HG02763 (cell line): ENCODE measurements at regions not wholly inside any gene's neighbourhood (a gene's known extent, or its start where the extent isn't known, plus 50 kb on each side); places are given as distances from the start of the nearest gene placed in this dataset.
"Not testable (repeated sequence)": the region's sequence is repeated elsewhere in the genome, so short reads cannot be mapped to it uniquely, and the experiment has no call there.

Experiments used
- ATAC-seq: cut with Tn5 transposase; IDR thresholded peaks from one replicate; pipeline ENCODE4 v1.9.1; 2021; ENCODE audit warnings: mild to moderate bottlenecking, moderate library complexity; ENCODE audit not compliant: unreplicated experiment

DNA sequence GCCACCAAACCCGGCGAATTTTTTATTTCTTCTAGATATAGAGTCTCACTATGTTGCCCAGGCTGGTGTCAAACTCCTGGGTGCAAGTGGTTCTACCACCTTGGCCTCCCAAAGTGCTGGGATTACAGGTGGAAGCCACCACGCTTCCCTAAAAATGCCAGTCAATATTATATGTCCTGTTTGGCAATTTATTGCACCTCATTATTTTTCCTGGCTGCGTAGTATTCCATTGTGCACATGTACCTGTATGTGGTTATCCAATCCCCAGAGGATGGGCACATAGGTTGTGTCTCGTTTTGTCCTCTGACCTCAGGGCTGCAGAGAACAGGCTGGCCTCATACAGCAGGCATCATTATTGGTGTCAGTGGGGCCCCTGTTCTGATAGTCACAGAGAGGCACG, 181.7 kb downstream of the C9orf50 start:
- ATAC-seq, result no peak

DNA sequence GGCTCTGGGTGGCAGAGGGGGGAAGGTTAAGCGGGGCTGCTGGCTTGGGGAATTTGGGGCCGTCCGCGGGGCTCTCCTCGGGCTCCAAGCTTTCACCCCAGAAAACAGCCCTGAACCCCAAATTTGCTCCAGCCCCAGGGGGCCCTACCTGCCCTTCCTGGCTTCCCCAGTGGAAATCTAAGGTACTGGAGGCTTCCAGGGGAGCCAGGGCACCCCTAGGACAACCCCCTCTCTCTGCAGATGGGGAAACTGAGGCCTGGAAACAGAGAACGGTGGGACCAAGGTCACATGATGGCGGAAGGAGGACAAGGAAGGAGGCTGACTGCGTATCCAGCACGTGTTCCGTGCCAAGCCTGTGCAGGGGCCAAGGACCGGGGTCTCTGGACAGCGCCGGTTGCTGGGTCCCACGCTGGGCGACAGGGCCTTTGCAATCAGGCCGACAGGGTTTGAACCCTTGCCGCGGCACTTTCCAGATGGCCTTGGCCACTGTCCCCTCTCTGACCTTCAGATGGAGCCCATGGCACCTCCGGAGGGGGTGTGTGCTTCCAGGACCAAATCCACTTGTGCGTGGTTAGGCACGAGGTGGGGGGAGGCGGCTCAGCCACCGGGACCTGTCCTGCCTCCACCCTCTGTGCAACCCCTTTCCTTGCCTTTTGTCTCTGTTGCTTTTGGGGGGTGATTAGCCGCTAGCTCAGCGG, 183.1 kb downstream of the C9orf50 start:
- no peak for ATAC-seq

DNA sequence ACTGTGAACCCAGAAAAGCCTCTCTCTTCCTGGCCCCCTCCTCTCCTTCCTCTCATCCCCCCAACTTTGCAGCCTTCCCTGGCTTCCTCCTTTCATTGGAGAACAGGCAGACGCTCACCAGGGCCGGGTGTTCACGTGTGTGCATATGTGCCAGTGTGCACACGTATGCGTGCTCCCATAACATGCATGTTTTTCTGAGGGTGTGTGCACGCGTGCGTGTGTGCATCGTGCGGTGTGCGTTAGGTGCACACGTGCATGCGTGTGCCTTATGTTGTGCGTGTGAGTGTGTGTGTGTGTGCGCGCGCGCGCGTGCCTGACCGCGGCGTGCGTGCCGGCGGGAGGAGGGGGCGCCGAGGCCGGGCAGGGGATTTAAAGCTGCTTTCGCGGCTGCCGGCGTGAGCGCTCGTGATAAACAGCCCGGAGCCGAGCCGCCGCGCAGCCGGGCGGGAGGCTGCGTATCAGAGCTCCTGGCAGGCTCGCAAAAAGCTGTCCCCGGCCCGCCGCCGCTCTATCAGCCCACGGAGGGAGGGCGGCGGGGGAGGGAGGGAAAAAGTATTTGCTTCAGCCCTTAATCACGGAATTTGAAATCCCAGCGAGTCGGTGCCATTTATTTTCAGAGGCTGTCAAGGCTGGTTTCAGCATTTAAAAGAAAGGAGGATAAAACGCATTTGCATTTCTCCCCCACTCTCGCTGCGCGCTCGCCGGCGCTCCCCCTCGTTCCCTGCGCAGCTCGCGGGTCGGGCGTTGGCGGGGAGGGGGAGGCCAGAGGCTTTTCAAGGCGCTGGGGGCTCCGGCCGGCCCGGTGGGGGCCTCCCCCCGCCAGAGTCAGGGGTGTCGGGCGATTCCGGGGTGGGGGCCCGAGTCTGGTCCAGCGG, 183.9 kb downstream of the C9orf50 start:
- no peak for ATAC-seq

DNA sequence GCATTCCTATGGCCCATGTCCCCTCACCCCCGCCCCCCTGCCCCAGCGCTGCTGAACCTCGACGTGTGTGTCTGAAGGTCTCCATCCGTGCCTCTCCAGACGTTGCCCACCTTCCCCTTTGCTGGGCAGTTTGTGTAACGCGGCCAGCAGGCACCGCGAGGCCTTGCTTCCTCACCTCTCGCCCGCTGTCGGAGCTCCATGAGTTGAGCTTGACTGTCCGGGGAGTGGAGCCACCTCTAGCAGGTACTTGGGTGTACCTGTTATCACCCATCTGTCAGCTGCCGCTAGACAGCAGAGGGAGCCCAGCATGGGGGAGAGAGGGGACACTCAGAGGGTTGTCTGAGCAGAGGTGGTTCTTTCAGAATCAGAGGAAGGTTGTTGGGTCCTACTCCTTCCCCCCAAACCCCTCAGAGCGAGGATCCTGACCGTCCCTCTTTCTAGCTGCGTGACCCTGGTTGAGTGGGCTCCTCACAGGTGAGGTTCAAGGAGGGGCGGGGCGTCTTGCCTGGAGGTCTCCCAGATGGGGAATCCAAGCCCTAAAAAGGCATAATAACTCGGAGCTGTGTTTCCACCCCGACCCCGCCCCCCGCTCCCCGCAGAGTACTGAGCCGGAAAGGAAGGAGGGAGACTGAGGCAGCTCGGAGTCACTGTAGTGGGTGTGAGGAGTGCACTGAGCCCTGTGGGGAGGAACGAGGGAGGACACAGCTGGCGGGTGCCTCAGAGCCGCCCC, 184.7 kb downstream of the C9orf50 start:
- ATAC-seq, result no peak

DNA sequence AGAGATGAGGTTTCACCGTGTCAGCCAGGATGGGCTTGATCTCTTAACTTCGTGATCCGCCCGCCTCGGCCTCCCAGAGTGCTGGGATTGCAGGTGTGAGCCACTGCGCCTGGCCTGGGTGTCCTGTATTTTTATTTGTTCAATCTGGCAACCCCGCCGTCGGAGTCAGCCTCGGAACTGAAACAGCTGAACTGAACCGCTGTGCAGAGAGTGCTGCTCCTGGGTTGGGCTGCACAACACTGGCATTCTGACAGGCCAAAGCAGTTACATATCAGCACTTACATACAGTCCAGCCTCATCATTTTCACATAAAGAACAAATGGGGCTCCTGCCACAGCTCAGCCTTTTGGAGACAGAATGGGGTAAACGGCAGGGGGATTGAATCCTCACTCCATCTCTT, 185.6 kb downstream of the C9orf50 start:
- ATAC-seq, result no peak

DNA sequence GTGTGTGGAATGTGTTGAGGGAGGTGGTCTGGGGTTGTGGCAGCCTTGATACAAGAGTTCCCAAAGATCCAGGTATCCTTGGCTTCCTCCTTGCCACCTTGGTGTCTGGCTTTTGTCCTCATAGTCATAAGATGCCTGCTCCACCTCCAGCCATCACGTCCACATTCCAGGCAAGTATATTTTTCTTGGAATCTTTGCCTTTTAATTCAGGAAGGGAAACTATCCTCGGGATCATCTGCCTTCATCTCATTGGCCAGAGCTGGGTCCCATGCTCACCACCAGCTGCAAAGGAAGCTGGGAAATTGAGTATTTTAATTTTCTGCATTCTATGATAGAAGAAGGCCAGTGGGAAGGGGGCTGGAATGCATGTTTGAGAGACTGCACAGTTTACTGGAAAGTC, 186.7 kb downstream of the C9orf50 start:
- no peak for ATAC-seq

DNA sequence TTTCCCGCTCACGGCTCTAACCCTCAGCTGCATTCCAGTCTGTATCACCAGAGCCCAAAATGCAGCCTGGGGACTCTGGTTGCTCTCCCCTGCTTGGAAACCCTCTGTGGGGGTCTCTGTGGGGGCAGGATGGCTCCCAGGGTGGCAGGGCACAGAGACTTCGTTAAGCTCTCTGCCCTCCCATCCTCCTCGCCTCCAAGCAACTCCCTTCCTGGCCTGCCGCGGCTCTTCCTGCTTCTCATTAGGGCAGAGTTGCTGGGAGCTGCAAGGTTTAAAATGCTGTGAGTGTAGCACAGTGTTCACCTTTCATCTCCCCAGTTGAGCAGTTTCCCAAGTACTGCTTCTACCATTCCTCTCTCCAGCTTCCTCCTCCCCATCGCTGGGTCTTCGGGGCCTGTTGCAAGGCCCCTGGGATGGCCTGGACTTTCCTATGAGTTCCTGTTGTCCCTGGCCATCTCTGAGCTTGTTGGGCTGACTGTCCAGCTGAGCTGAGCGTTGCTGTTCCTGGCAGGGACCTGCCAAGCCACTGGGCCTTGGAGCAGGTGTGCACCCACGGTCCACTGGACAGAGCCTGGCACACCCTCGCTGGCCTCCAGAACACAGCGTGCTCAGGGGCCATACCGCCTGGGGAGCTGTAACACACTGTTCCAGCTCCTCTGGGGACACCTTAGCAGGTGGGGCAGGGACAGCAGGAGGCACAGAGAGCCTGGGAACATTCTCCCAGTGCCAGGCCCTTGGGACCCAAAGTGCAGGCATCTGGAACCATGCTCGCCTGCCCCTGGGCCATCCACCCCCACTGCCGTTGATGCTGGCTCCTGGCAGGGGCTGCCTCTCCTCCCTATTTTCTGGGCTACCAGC, 188.4 kb downstream of the C9orf50 start:
- ATAC-seq, result no peak

DNA sequence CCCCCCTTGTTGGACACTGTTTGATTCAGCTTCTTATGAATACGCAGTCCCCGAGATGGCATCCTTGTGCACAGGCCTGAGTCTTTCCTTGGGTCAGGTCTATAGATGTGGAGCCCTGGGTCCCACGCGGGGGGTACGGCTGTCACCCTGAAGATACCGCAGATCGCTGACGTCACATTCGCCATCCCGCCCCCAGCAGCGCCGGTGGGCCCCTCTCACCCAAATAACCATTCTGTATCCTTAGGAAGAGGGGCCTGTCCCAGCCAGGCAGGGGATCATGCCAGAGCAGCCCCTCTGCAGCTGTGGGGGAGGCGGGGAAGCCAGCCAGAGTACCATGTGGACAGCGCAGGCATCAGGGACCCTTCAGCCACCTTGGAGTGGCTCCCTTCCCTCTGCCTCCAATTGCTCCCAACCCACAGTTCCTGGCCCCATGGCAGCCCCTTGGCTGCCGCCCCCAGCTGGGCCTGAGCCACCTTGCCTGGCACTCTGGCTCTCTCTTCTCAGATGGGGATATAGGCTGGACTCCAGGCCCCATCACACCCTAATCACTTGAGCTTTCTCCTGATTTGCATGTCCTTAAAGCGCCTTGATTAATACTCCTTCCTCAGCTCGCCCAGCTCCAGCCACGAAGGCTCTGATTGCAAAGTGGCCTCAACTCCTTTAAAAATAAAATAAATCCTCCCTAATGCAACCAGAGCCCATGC, 189.8 kb downstream of the C9orf50 start:
- no peak for ATAC-seq

DNA sequence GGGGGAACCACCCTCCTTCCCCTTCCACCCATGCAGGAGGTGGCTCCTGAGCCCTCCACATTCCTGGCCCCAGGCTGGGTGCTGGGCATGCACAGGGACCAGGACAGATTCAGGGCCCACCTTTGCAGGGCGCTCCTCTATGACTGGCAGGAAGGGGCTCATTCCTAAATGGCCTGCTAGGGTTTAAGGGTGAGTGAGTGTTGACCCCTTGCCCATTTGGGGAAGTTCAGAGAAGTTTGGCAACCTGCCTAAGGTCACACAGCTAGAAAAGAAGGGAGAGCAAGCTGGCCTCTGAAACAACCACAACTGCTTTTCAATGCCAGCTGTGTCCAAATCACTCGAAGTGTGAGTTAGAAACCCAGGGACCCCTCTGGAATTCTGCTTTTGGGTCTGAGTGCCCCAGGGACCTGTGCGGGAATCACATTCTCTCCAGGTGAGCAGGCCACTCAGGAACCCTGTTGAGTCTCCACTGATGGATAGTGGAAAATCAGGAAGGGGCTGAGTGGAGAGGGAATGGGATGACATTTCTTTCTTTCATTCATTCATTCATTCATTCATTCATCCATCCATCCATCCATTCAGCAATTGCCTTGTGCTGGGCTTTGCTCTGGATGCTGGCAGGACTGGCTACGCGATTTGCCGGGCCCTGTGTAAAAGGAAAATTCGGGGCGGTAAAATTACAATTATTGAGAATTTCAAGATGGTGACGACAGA, 191.9 kb downstream of the C9orf50 start:
- ATAC-seq, result no peak

DNA sequence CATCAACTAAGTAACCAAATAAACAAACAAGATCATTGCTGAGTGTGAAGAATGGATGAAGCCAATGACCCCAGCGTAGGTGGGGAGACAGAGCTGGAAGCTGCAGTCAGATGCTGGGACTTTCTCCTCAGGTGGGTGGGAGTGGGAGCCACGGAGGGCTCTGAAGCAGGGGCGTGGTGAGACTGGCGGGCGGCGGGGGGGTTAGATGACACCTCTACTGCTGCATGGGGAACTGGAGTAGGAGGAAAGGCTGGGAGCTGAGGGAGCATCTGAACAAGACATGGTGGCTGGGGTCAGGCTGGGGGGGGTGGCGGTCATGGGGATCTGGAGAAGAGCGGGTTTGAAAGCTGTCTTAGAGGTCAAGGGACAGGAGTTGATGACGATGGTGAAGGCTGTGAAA, 193.8 kb downstream of the C9orf50 start:
- ATAC-seq, result no peak

DNA sequence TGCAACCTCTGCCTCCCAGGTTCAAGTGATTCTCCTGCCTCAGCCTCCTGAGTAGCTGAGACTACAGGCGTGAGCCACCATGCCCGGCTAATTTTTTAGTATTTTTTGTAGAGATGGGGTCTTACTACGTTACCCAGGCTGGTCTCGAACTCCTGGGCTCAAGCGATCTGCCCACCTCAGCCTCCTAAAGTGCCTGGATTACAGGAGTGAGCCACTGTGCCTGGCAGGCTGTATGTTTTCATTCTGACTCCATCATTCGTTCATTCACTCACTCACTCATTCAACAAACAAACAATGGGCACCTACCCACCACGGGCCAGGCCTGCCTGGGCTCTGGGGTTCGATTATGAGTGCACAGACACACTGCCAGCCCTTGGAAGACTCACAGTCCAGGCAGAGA, 197.1 kb downstream of the C9orf50 start:
- not testable (repeated sequence) for ATAC-seq

DNA sequence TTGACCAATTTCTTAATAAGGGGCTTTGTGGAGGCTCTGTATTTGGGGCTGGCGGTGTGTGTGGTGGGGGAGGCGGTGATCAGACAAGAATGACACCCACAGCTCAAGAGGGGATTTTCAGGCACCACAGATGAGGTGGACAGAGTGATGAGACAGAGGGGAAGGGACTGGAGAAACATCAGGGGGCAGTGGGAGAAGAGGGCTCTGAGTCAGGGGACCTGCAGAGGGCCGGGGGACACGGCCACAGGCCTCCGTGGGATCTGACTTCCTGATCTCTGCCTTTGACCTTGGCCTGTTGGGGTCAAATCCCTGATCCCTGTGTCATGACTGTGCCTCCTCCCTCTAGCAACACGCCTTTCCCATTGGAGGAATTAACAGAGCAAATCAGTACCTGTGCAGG, 197.7 kb downstream of the C9orf50 start:
- ATAC-seq, result no peak

DNA sequence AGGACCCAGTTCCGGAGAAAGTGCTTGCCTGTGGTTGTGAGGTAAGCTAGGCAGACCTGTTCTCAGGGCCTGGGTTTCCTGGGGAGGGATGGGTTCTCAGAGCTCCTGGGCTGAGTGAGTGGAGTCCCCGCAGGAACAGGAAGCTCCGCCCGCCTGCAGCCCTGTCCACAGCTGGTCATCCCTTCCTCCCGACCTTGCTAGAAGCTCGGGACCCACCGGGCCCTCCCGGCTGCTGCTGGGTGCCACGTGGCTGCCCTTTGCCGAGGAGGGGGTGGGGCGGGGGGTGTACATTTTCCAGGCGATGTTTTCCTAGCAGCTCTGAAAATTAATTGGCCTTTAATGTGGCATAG, 198.1 kb downstream of the C9orf50 start:
- no peak for ATAC-seq

DNA sequence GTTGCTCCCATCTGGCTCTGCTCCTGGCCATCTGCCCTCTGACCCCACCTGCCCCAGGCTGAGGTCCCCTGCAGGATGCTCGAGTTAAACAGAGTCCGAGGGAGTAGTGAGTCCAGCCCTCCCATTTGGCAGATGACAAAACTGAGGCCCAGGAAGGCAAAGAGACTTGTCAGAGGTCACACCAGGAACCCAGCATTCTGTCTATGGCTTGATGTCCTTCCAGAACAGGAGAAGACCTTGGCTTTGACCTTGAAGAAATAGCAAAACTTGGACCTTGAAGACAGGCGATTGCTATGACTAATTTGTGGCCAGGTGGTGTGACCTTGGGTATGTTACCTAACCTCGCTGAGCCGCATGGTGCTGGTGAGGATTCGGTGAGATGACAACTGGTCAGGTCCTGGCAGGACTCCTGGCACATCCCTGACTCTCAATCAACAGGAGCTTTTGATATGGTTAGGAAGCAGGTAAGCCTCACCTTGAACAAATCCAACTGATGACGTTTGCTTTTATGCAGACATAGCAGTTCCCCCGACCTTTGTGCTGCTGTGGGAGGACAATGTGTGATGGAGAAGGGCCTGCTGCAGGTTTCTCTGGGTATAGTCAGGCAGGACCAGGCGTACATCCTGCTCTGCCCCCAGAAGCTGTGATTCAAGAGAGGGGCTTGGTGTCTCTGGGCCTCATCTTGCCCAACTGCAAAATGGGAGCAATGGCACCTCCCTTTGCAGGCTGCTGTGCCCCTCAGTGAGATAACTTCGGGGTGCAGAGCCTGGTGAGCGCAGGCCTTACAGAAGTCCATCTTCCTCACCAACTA, 198.7 kb downstream of the C9orf50 start:
- ATAC-seq, result no peak

DNA sequence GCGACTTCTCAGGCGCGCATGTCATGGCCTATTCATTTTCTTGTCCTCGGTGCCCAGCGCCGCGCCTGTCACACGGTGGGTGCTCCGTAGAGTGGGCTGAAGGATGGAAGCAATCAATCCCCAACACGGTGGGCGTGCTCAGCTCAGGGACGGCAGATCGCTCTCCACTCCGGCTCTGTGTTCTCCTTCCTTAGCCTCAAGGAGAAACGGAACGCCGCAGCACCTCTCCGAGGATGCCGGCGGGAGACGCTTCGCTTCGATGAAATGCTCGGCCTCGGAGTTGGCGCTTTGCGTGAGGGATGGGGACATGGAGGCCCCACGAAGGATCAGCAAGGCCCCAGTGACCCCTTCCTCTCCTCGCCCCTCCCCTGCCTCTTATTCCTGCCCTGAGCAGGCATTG, 199.5 kb downstream of the C9orf50 start:
- no peak for ATAC-seq

DNA sequence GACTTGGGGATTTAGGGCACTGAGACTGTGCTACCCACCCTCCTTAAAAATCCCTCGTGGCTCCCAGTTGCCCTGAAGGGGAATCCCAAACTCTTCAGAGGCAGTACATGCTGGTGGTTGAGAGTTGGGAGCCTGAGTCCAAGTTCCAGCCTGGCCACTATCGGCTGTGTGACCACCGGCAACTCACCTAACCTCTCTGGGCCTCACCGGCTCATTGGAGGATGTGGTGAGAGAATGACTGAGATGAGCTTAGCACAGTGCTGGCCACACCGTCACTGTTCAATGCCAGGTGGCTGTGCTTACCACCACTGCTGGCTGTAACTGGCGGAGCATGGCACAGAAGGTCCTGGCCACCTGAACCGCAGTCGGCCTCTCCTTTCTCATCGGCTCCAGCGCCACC, 200.2 kb downstream of the C9orf50 start:
- ATAC-seq, result no peak

DNA sequence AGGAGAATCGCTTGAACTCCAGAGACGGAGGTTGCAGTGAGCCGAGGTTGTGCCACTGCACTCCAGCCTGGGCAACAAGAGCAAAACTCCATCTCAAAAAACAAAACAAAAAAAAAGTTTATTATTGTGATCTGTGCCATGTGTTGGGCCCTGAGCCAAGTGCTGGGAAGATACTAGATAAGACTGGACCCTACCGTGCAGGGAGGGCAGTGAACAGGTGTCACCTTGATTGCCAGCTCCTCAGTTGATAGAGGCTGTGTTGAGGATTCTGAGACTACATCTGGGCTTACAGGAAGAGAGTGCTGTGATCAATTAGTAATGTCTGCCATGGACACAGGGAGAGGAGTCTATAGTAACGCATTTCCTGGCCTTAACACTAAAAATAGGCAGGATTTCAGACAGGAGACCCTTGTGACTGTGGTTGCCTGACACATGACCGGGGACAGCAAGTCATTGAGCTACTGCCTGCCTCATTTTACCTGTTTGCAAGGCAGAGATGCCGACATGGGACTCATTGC, 201.5 kb downstream of the C9orf50 start:
- no peak for ATAC-seq

DNA sequence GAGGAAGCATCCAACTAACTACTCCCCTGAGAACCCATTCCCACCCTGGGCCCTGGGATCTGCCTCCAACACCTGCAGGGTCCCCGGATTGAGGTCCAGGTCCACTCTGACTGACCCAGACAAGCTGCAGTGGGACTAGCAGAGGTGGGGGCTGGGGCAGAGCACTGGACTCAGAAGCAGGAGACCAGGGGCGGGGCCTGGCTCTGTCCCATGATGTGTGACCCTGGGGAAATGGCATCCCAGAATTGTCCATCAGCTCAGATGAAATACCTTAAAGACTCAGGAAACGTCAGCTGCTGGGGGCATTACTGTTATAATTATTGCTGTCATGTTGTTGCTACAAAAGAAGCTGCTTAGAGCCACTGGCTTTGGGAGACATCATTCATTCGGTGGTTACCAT, 202.4 kb downstream of the C9orf50 start:
- no peak for ATAC-seq
